Iris pigment epithelial cell (primary cell): ENCODE measurements at regions not wholly inside any gene's neighbourhood (a gene's known extent, or its start where the extent isn't known, plus 50 kb on each side); places are given as distances from the start of the nearest gene placed in this dataset.
"Not testable (repeated sequence)": the region's sequence is repeated elsewhere in the genome, so short reads cannot be mapped to it uniquely, and the experiment has no call there.

Experiments used
- DNase-seq: peaks from one replicate; pipeline ENCODE4 v3.0.0-alpha.2; 2011; ENCODE audit warnings: low read depth

- DNase-seq: not testable (repeated sequence)
Measured at GRCh38 chr13:52324831-52325230, 81.1 kb downstream of the THSD1 start.

- no peak for DNase-seq
Measured at GRCh38 chr13:52319876-52320275, 86.1 kb downstream of the THSD1 start.

- not testable (repeated sequence) for DNase-seq
Measured at GRCh38 chr13:52309833-52310232, 96.1 kb downstream of the THSD1 start.

- not testable (repeated sequence) for DNase-seq
Measured at GRCh38 chr13:52306336-52306735, 99.6 kb downstream of the THSD1 start.

- DNase-seq: not testable (repeated sequence)
Measured at GRCh38 chr13:52303098-52303497, 102.9 kb downstream of the THSD1 start.

- DNase-seq: not testable (repeated sequence)
Measured at GRCh38 chr13:52302688-52303087, 103.3 kb downstream of the THSD1 start.

GRCh38 chr13:52301810-52302400, 104.1 kb downstream of the THSD1 start:
- DNase-seq: not testable (repeated sequence)

- not testable (repeated sequence) for DNase-seq
Measured at GRCh38 chr13:52298079-52298661, 107.8 kb downstream of the THSD1 start.

- not testable (repeated sequence) for DNase-seq
Measured at GRCh38 chr13:52288891-52289290, 117.1 kb downstream of the THSD1 start.

- DNase-seq: not testable (repeated sequence)
Measured at GRCh38 chr13:52281387-52281786, 122.0 kb upstream of the NEK3 start.

- DNase-seq: not testable (repeated sequence)
Measured at GRCh38 chr13:52279408-52279807, 120.0 kb upstream of the NEK3 start.

GRCh38 chr13:52254299-52254698, 94.9 kb upstream of the NEK3 start:
- not testable (repeated sequence) for DNase-seq

- DNase-seq: not testable (repeated sequence)
Measured at GRCh38 chr13:52240752-52241151, 81.4 kb upstream of the NEK3 start.

GRCh38 chr13:52235900-52236595, 76.7 kb upstream of the NEK3 start:
- DNase-seq: peak; percentile 78

- not testable (repeated sequence) for DNase-seq
Measured at GRCh38 chr13:52234928-52235327, 75.5 kb upstream of the NEK3 start.

GRCh38 chr13:52223063-52223462, 63.7 kb upstream of the NEK3 start:
- not testable (repeated sequence) for DNase-seq

- DNase-seq: not testable (repeated sequence)
Measured at GRCh38 chr13:52213920-52214319, 54.5 kb upstream of the NEK3 start.

GRCh38 chr13:52212886-52213285, 53.5 kb upstream of the NEK3 start:
- not testable (repeated sequence) for DNase-seq

GRCh38 chr13:52211416-52211776, 52.0 kb upstream of the NEK3 start:
- DNase-seq: not testable (repeated sequence)

- DNase-seq: not testable (repeated sequence)
Measured at GRCh38 chr13:52210564-52211415, 51.4 kb upstream of the NEK3 start.
